ENCODE measurements at regions not wholly inside any gene's neighbourhood (a gene's known extent, or its start where the extent isn't known, plus 50 kb on each side); places are given as distances from the start of the nearest gene placed in this dataset.

DNA sequence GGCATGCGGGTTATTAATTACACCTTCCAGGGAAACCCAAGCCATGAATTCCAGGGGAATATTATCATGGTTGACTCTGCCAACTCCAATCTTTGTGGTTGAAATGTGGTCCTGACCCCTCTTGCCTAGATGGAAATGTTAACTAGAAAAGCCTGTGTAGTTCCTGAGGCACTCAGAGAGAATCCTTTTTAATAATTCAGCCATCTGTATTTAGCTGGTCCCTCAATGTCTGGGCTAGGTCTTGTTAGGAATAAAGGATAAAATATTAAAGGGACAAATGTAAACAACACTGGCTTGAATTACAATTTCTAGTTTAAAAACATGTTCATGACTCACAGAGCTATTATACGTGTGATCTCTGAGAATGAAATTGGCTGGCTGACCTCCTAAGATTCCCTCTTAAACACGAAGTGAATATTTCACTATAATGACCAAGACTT lies 435.2 kb upstream of the SUCLG2 start:
- TF ChIP-seq, protein P1, sequence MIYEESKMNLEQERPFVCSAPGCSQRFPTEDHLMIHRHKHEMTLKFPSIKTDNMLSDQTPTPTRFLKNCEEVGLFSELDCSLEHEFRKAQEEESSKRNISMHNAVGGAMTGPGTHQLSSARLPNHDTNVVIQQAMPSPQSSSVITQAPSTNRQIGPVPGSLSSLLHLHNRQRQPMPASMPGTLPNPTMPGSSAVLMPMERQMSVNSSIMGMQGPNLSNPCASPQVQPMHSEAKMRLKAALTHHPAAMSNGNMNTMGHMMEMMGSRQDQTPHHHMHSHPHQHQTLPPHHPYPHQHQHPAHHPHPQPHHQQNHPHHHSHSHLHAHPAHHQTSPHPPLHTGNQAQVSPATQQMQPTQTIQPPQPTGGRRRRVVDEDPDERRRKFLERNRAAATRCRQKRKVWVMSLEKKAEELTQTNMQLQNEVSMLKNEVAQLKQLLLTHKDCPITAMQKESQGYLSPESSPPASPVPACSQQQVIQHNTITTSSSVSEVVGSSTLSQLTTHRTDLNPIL (CRISPR knock-in tag; IDR thresholded peaks at IDR 0.05; ENCODE audit: low read depth) = no peak
- TF ChIP-seq ZFP30 (CRISPR knock-in tag; IDR thresholded peaks at IDR 0.05) (no peak), TCF4 (CRISPR knock-in tag; IDR thresholded peaks at IDR 0.05; ENCODE audit: borderline replicate concordance) (no peak), ZNF8 (CRISPR knock-in tag; IDR thresholded peaks at IDR 0.05) (no peak), ARNTL (CRISPR knock-in tag; IDR thresholded peaks at IDR 0.05; ENCODE audit: borderline replicate concordance, low read depth) (no peak), ZC3H10 (CRISPR knock-in tag; IDR thresholded peaks at IDR 0.05) (no peak), ZNF70 (CRISPR knock-in tag; IDR thresholded peaks at IDR 0.05) (no peak), ZFP3 (CRISPR knock-in tag; IDR thresholded peaks at IDR 0.05) (no peak), TOX (CRISPR knock-in tag; IDR thresholded peaks at IDR 0.05; ENCODE audit: borderline replicate concordance) (no peak)
- TF ChIP-seq, protein P2, sequence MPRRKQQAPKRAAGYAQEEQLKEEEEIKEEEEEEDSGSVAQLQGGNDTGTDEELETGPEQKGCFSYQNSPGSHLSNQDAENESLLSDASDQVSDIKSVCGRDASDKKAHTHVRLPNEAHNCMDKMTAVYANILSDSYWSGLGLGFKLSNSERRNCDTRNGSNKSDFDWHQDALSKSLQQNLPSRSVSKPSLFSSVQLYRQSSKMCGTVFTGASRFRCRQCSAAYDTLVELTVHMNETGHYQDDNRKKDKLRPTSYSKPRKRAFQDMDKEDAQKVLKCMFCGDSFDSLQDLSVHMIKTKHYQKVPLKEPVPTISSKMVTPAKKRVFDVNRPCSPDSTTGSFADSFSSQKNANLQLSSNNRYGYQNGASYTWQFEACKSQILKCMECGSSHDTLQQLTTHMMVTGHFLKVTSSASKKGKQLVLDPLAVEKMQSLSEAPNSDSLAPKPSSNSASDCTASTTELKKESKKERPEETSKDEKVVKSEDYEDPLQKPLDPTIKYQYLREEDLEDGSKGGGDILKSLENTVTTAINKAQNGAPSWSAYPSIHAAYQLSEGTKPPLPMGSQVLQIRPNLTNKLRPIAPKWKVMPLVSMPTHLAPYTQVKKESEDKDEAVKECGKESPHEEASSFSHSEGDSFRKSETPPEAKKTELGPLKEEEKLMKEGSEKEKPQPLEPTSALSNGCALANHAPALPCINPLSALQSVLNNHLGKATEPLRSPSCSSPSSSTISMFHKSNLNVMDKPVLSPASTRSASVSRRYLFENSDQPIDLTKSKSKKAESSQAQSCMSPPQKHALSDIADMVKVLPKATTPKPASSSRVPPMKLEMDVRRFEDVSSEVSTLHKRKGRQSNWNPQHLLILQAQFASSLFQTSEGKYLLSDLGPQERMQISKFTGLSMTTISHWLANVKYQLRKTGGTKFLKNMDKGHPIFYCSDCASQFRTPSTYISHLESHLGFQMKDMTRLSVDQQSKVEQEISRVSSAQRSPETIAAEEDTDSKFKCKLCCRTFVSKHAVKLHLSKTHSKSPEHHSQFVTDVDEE (CRISPR knock-in tag; IDR thresholded peaks at IDR 0.05) = no peak

Data from SK-N-SH treated with all-trans-retinoic acid at 6 μM for 48 hours (cell line).